PC-3 (cell line): ENCODE measurements at regions not wholly inside any gene's neighbourhood (a gene's known extent, or its start where the extent isn't known, plus 50 kb on each side); places are given as distances from the start of the nearest gene placed in this dataset.

Experiments used
- ATAC-seq: fragments of 200-7000 bp; cut with Tn5 transposase; 2 replicates; pipeline ENCODE4 v1.9.1; 2020; ENCODE audit warnings: mild to moderate bottlenecking, moderate library complexity
- BruUV-seq: library from RNA; stranded (reverse); fragments of 400-500 nt; replicated peaks from 2 replicates; lab custom pipeline; 2021; lab: Mats Ljungman, UMichigan
- CTCF ChIA-PET: fragments of 300-600 bp; sonication (Branson Sonifier 250); formaldehyde crosslinking; loops from one replicate; lab custom pipeline; 2022; ENCODE audit warnings: antibody characterized with exemption; lab: Charles Lee
- POLR2A ChIA-PET: fragments of 300-600 bp; sonication (Branson Sonifier 250); formaldehyde crosslinking; loops from one replicate; lab custom pipeline; 2022; ENCODE audit warnings: antibody characterized with exemption; ENCODE audit not compliant: unreplicated experiment; lab: Charles Lee
- DNase-seq: peaks from one replicate; pipeline ENCODE4 v3.0.0-alpha.2; 2015
- H2AFZ ChIP-seq: fragments of 300-600 bp; sonication (generic); 2 replicates; pipeline ENCODE4 v1.6.0; 2016; ENCODE audit warnings: antibody characterized with exemption, low read length
- H3F3A ChIP-seq: fragments of 300-600 bp; sonication (generic); one replicate; pipeline ENCODE4 v1.6.0; 2017; ENCODE audit warnings: antibody characterized with exemption, low read length, control low read depth, mild to moderate bottlenecking; ENCODE audit not compliant: unreplicated experiment
- H3K27ac ChIP-seq: fragments of 300-600 bp; sonication (generic); 2 replicates; pipeline ENCODE4 v1.5.1; 2016; ENCODE audit warnings: mild to moderate bottlenecking, low read length
- H3K27me3 ChIP-seq: fragments of 300-600 bp; sonication (generic); 2 replicates; pipeline ENCODE4 v1.6.1; 2016; ENCODE audit warnings: low read length, mixed read lengths
- H3K36me3 ChIP-seq: fragments of 300-600 bp; sonication (generic); 2 replicates; pipeline ENCODE4 v1.6.1; 2016; ENCODE audit warnings: low read depth, mixed run types, low read length, mixed read lengths
- H3K4me1 ChIP-seq: fragments of 300-600 bp; sonication (generic); 2 replicates; pipeline ENCODE4 v1.5.1; 2016; ENCODE audit warnings: low read length; ENCODE audit not compliant: insufficient read depth
- H3K4me2 ChIP-seq: fragments of 300-600 bp; sonication (generic); 2 replicates; pipeline ENCODE4 v1.6.0; 2016; ENCODE audit warnings: low read length
- H3K4me3 ChIP-seq: fragments of 300-600 bp; sonication (generic); 2 replicates; pipeline ENCODE4 v1.5.1; 2016; ENCODE audit warnings: mild to moderate bottlenecking, low read length, mixed read lengths
- H3K79me2 ChIP-seq: fragments of 300-600 bp; sonication (generic); 2 replicates; pipeline ENCODE4 v1.6.1; 2017; ENCODE audit warnings: low read length, mixed read lengths
- H3K9ac ChIP-seq: fragments of 300-600 bp; sonication (generic); 2 replicates; pipeline ENCODE4 v1.6.0; 2016; ENCODE audit warnings: mild to moderate bottlenecking, low read length
- H3K9me2 ChIP-seq: fragments of 300-600 bp; sonication (generic); replicated peaks from 2 replicates; pipeline ENCODE4 v1.6.1; 2016; ENCODE audit warnings: mixed run types, low read length, mixed read lengths
- H3K9me3 ChIP-seq: fragments of 300-600 bp; sonication (generic); 2 replicates; pipeline ENCODE4 v1.6.1; 2016; ENCODE audit warnings: low read length, mixed read lengths
- H4K20me1 ChIP-seq: fragments of 300-600 bp; sonication (generic); 2 replicates; pipeline ENCODE4 v1.6.1; 2016; ENCODE audit warnings: low read length, mixed read lengths
- EZH2 ChIP-seq: fragments of 300-600 bp; sonication (generic); IDR thresholded peaks from one replicate; pipeline ENCODE4 v1.6.1; 2017; ENCODE audit warnings: antibody characterized with exemption, mild to moderate bottlenecking, low read length; ENCODE audit not compliant: unreplicated experiment
- EZH2phosphoT487 ChIP-seq: fragments of 300-600 bp; sonication (generic); IDR thresholded peaks from 2 replicates; pipeline ENCODE4 v1.6.1; 2018; ENCODE audit warnings: mild to moderate bottlenecking, antibody characterized with exemption, low read length, borderline replicate concordance
- intact Hi-C: fragments of 100-400 bp; cut with micrococcal nuclease; formaldehyde crosslinking; loops from 2 replicates; pipeline ENCODE4 v1.9.0; 2023
- TF ChIP-seq, protein P1 (sequence below): fragments of 300-600 bp; sonication (generic); conservative IDR thresholded peaks from 2 replicates; pipeline ENCODE4 v1.5.1; 2017; ENCODE audit warnings: antibody characterized with exemption, low read depth, mild to moderate bottlenecking, low read length

DNA sequence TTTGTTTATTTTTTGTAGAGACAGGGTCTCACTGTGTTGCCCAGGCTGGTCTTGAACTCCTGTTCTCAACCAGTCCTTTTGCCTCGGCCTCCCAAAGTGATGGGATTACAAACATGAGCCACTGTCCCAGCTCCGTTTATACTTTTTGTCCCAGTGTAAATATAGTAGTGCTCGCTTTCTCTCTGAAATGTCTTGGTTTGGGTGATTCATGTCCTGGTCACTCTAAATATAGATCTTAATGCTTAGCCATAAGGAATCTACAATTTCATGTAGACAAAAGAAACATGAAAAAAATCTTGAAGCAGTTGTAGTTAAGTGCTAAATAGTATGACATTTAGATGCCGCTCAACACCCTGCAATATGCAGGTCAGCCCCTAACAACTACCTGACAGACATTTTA lies 126.9 kb downstream of the KATNIP start:
- peak; percentile 97 for ATAC-seq
- POLR2A ChIA-PET: no interaction called here
- peak; percentile 48 for DNase-seq
- Histone ChIP-seq H3K9me2 (no peaks in the 10 kb centered on the region), H3K9ac (peak overlapping the region; percentile 39; the same call in 1 of the 2 replicates), H3K4me3 (no peak overlapping the region), H3K4me1 (peaks cover 17% of the 10 kb centered on the region), H3K4me2 (peak overlapping the region; percentile 63), H3K27me3 (no peaks in the 10 kb centered on the region), H3K36me3 (no peaks in the 10 kb centered on the region; the same call in 1 of the 2 replicates), H4K20me1 (no peaks in the 10 kb centered on the region), H3K9me3 (no peaks in the 10 kb centered on the region), H3F3A (no peaks in the 10 kb centered on the region), H3K27ac (peak overlapping the region; percentile 76), H3K79me2 (no peaks in the 10 kb centered on the region), H2AFZ (no peak overlapping the region)
- TF ChIP-seq EZH2phosphoT487: no peak
- TF ChIP-seq, protein P1, sequence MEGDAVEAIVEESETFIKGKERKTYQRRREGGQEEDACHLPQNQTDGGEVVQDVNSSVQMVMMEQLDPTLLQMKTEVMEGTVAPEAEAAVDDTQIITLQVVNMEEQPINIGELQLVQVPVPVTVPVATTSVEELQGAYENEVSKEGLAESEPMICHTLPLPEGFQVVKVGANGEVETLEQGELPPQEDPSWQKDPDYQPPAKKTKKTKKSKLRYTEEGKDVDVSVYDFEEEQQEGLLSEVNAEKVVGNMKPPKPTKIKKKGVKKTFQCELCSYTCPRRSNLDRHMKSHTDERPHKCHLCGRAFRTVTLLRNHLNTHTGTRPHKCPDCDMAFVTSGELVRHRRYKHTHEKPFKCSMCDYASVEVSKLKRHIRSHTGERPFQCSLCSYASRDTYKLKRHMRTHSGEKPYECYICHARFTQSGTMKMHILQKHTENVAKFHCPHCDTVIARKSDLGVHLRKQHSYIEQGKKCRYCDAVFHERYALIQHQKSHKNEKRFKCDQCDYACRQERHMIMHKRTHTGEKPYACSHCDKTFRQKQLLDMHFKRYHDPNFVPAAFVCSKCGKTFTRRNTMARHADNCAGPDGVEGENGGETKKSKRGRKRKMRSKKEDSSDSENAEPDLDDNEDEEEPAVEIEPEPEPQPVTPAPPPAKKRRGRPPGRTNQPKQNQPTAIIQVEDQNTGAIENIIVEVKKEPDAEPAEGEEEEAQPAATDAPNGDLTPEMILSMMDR: no peak
- TF ChIP-seq EZH2: no peak
- intact Hi-C loops: no loop called here
- BruUV-seq: no TSS peak
- CTCF ChIA-PET: interaction anchor here (0.5 kb wide), 1 partner anchor 191 kb away, joined by 3 read pairs; no protein-coding TSS in a partner anchor

DNA sequence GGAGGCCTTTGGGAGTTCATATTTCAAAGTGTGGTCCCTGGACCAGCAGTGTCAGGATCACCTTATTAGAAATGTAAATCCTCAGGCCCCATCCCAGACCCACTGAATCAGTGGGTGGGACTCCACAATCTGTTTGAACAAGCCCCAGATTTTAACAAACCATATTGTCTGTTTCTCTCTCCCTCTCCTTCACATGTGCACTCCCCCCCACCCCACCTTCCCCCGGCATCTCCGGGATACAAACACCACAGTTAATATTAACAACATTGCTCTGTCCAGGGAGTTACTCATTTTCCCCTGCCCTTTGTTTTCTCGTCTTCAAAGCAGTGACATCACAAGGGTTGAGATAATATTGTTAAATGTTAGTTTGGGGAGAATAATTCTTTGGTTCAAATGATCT lies 127.3 kb downstream of the KATNIP start:
- no peaks in the 10 kb centered on the region for H4K20me1 ChIP-seq
- no peaks in the 10 kb centered on the region for H3F3A ChIP-seq
- BruUV-seq: no TSS peak
- DNase-seq (no peak), ATAC-seq (peak; percentile 41)
- H3K27ac ChIP-seq: peak overlapping the region; percentile 76
- no peaks in the 10 kb centered on the region for H3K79me2 ChIP-seq
- no peaks in the 10 kb centered on the region for H3K27me3 ChIP-seq
- peak overlapping the region; percentile 63 for H3K4me2 ChIP-seq
- H3K4me3 ChIP-seq: no peak overlapping the region
- H3K36me3 ChIP-seq: no peaks in the 10 kb centered on the region; the same call in 1 of the 2 replicates
- TF ChIP-seq, protein P1: no peak
- no peak for TF ChIP-seq EZH2phosphoT487
- no peak for TF ChIP-seq EZH2
- H2AFZ ChIP-seq: no peak overlapping the region
- no peaks in the 10 kb centered on the region for H3K9me2 ChIP-seq
- H3K9me3 ChIP-seq: no peaks in the 10 kb centered on the region
- CTCF ChIA-PET: no interaction called here
- H3K9ac ChIP-seq: peak overlapping the region; percentile 39; the same call in 1 of the 2 replicates
- peaks cover 17% of the 10 kb centered on the region for H3K4me1 ChIP-seq
- POLR2A ChIA-PET: no interaction called here
- intact Hi-C loops: no loop called here

GRCh38 chr16:27678955-27679354 lies 129.0 kb downstream of the KATNIP start:
- no peaks in the 10 kb centered on the region for H3F3A ChIP-seq
- no peaks in the 10 kb centered on the region for H3K79me2 ChIP-seq
- H3K27ac ChIP-seq: no peak overlapping the region
- no peak for DNase-seq
- no peak for ATAC-seq
- H3K4me2 ChIP-seq: no peak overlapping the region
- no peaks in the 10 kb centered on the region; the same call in 1 of the 2 replicates for H3K36me3 ChIP-seq
- TF ChIP-seq, protein P1: no peak
- TF ChIP-seq EZH2 (no peak), EZH2phosphoT487 (no peak)
- intact Hi-C loops: no loop called here
- peaks cover 17% of the 10 kb centered on the region for H3K4me1 ChIP-seq
- no peak overlapping the region for H2AFZ ChIP-seq
- no peak overlapping the region for H3K9ac ChIP-seq
- no TSS peak for BruUV-seq
- CTCF ChIA-PET: no interaction called here
- H3K4me3 ChIP-seq: no peak overlapping the region
- POLR2A ChIA-PET: interaction anchor here (0.5 kb wide), 1 partner anchor 10 kb away, joined by 9 read pairs; no protein-coding TSS in a partner anchor
- H4K20me1 ChIP-seq: no peaks in the 10 kb centered on the region
- H3K9me3 ChIP-seq: no peaks in the 10 kb centered on the region
- H3K9me2 ChIP-seq: no peaks in the 10 kb centered on the region
- H3K27me3 ChIP-seq: no peaks in the 10 kb centered on the region
